H1 (cell line): ENCODE measurements at regions not wholly inside any gene's neighbourhood (a gene's known extent, or its start where the extent isn't known, plus 50 kb on each side); places are given as distances from the start of the nearest gene placed in this dataset.

Experiments
- CTCF ChIA-PET: fragments of 300-600 bp; sonication (Branson Sonifier 250); formaldehyde crosslinking; loops from one replicate; lab custom pipeline; 2021; ENCODE audit not compliant: partially characterized antibody; lab: Charles Lee
- POLR2A ChIA-PET: fragments of 300-600 bp; sonication (Branson Sonifier 250); formaldehyde crosslinking; loops from one replicate; lab custom pipeline; 2021; ENCODE audit warnings: inconsistent platforms; ENCODE audit not compliant: partially characterized antibody; lab: Charles Lee
- DNase-seq, 2 experiments: peaks; one replicate each; pipeline versions ENCODE4 v3.0.0 to v3.0.0-alpha.2; 2010 to 2022; ENCODE audit warnings: low spot score in 2 of 2, low read depth in 1 of 2, mixed read lengths in 1 of 2
- FAIRE-seq: peaks from 2 replicates; lab custom pipeline; 2011; peaks lifted over from hg19 to GRCh38; lab: Jason Lieb, UNC
- H2AFZ ChIP-seq: 2 replicates; pipeline ENCODE4 v1.8.1; 2012; ENCODE audit warnings: low read length, inconsistent platforms
- H2AK5ac ChIP-seq: 2 replicates; pipeline ENCODE4 v1.6.1; 2013; ENCODE audit warnings: low read depth, low read length
- H2BK120ac ChIP-seq: replicated peaks from 2 replicates; pipeline ENCODE3; 2013; ENCODE audit warnings: low read depth, low read length, inconsistent platforms
- H2BK12ac ChIP-seq: 2 replicates; pipeline ENCODE4 v1.6.1; 2013; ENCODE audit warnings: low read depth, low read length
- H2BK15ac ChIP-seq: 2 replicates; pipeline ENCODE4 v1.6.1; 2013; ENCODE audit warnings: low read length
- H2BK20ac ChIP-seq: 2 replicates; pipeline ENCODE4 v1.6.1; 2013; ENCODE audit warnings: low read length
- H2BK5ac ChIP-seq: 2 replicates; pipeline ENCODE4 v1.6.1; 2013; ENCODE audit warnings: low read depth, low read length
- H3K14ac ChIP-seq: 2 replicates; pipeline ENCODE4 v1.6.1; 2013; ENCODE audit warnings: inconsistent platforms; ENCODE audit not compliant: insufficient read length
- H3K18ac ChIP-seq: 2 replicates; pipeline ENCODE4 v1.6.1; 2013; ENCODE audit warnings: low read length; ENCODE audit errors: extremely low read depth
- H3K23ac ChIP-seq: 2 replicates; pipeline ENCODE4 v1.6.1; 2013; ENCODE audit warnings: inconsistent platforms; ENCODE audit not compliant: insufficient read length
- H3K23me2 ChIP-seq: 2 replicates; pipeline ENCODE4 v1.6.1; 2013; ENCODE audit warnings: low read depth, low read length
- H3K27ac ChIP-seq: 2 replicates; pipeline ENCODE4 v1.6.1; 2011; ENCODE audit warnings: low read depth, low read length, inconsistent platforms
- H3K27me3 ChIP-seq, 4 experiments: replicated peaks in 1 of 4; 1 replicate in 1 of 4; 2 replicates in 3 of 4; pipeline versions ENCODE4 v1.6.1 to v1.8.1; 2011 to 2013; ENCODE audit warnings: low read length in 3 of 4, mild to moderate bottlenecking in 3 of 4, inconsistent platforms in 2 of 4, mixed read lengths in 2 of 4, moderate library complexity in 1 of 4; ENCODE audit not compliant: control insufficient read depth in 3 of 4, insufficient read depth in 3 of 4; ENCODE audit errors: extremely low read depth in 1 of 4
- H3K36me3 ChIP-seq, 4 experiments: 2 replicates each; pipeline versions ENCODE4 v1.6.1 to v1.8.1; 2011 to 2013; ENCODE audit warnings: mild to moderate bottlenecking in 4 of 4, low read length in 3 of 4, moderate library complexity in 2 of 4, control low read depth in 1 of 4, inconsistent platforms in 1 of 4; ENCODE audit not compliant: insufficient read depth in 4 of 4, control insufficient read depth in 2 of 4
- H3K4ac ChIP-seq: replicated peaks from 2 replicates; pipeline ENCODE3; 2013; ENCODE audit warnings: low read length, low read depth, mixed read lengths, inconsistent platforms; ENCODE audit not compliant: insufficient read length
- H3K4me1 ChIP-seq, 4 experiments: replicated peaks in 1 of 4; 1 replicate in 1 of 4; 2 replicates in 3 of 4; pipeline versions ENCODE4 v1.6.1 to v1.8.1; 2011 to 2013; ENCODE audit warnings: low read length in 3 of 4, inconsistent platforms in 2 of 4, mixed read lengths in 1 of 4; ENCODE audit not compliant: insufficient read depth in 4 of 4, control insufficient read depth in 3 of 4
- H3K4me2 ChIP-seq, 2 experiments: 2 replicates each; pipeline versions ENCODE4 v1.6.1 to v1.8.1; 2011 to 2013; ENCODE audit warnings: low read depth in 2 of 2, low read length in 2 of 2, control low read depth in 1 of 2, inconsistent platforms in 1 of 2, mild to moderate bottlenecking in 1 of 2; ENCODE audit not compliant: insufficient read depth in 1 of 2
- H3K4me3 ChIP-seq, 4 experiments: fragments of 200-600, 300-600 bp in 1 of 4; sonication (generic), shearing (Covaris generic), sonication (Bioruptor Twin) in 1 of 4; 2 replicates each; pipeline versions ENCODE4 v1.5.1 to v1.8.1; 2011 to 2016; ENCODE audit warnings: low read length in 4 of 4, low read depth in 3 of 4, control low read depth in 2 of 4, inconsistent platforms in 2 of 4, mild to moderate bottlenecking in 2 of 4, mixed read lengths in 1 of 4, moderate library complexity in 1 of 4; ENCODE audit not compliant: insufficient read depth in 2 of 4; ENCODE audit errors: extremely low read depth in 1 of 4
- H3K56ac ChIP-seq: replicated peaks from 2 replicates; pipeline ENCODE3; 2013; ENCODE audit warnings: low read depth, mild to moderate bottlenecking, mixed read lengths, low read length, inconsistent platforms; ENCODE audit not compliant: insufficient read length
- H3K79me1 ChIP-seq: 2 replicates; pipeline ENCODE4 v1.6.1; 2013; ENCODE audit warnings: low read depth, low read length, control low read depth
- H3K79me2 ChIP-seq, 2 experiments: 2 replicates each; pipeline versions ENCODE4 v1.6.1 to v1.8.1; 2012 to 2013; ENCODE audit warnings: low read length in 2 of 2, mild to moderate bottlenecking in 2 of 2, inconsistent platforms in 1 of 2; ENCODE audit not compliant: insufficient read depth in 2 of 2, control insufficient read depth in 1 of 2
- H3K9ac ChIP-seq, 4 experiments: replicated peaks in 1 of 4; 1 replicate in 1 of 4; 2 replicates in 3 of 4; pipeline versions ENCODE4 v1.6.1 to v1.8.1; 2011 to 2013; ENCODE audit warnings: low read depth in 3 of 4, low read length in 3 of 4, control low read depth in 2 of 4, mild to moderate bottlenecking in 2 of 4, moderate library complexity in 2 of 4, inconsistent platforms in 1 of 4; ENCODE audit errors: extremely low read depth in 1 of 4
- H3K9me3 ChIP-seq, 2 experiments: 2 replicates each; pipeline versions ENCODE4 v1.6.1 to v1.8.1; 2012 to 2013; ENCODE audit warnings: mild to moderate bottlenecking in 2 of 2, moderate library complexity in 2 of 2, control low read depth in 1 of 2, inconsistent platforms in 1 of 2, low read depth in 1 of 2, low read length in 1 of 2, mixed read lengths in 1 of 2; ENCODE audit not compliant: insufficient read depth in 2 of 2
- H4K20me1 ChIP-seq, 2 experiments: replicated peaks in 1 of 2; 2 replicates each; pipeline versions ENCODE3 to v1.8.1; 2011 to 2013; ENCODE audit warnings: inconsistent platforms in 2 of 2, low read length in 2 of 2, mild to moderate bottlenecking in 1 of 2; ENCODE audit not compliant: insufficient read depth in 2 of 2, control insufficient read depth in 1 of 2
- H4K5ac ChIP-seq: 2 replicates; pipeline ENCODE4 v1.6.1; 2013; ENCODE audit warnings: low read length, low read depth, mixed read lengths, inconsistent platforms; ENCODE audit not compliant: insufficient read length
- H4K8ac ChIP-seq: 2 replicates; pipeline ENCODE4 v1.8.0; 2013; ENCODE audit warnings: mild to moderate bottlenecking, moderate library complexity, low read length, inconsistent platforms; ENCODE audit not compliant: insufficient read depth; ENCODE audit errors: extremely low read depth
- H4K91ac ChIP-seq: replicated peaks from 2 replicates; pipeline ENCODE3; 2013; ENCODE audit warnings: low read length, mixed read lengths, inconsistent platforms; ENCODE audit not compliant: insufficient read length
- CREB1 ChIP-seq: IDR thresholded peaks from 2 replicates; pipeline ENCODE4 v1.6.1; 2012; ENCODE audit warnings: inconsistent platforms
- CTBP2 ChIP-seq: IDR thresholded peaks from 2 replicates; pipeline ENCODE4 v1.7.0; 2011; ENCODE audit warnings: borderline replicate concordance, mild to moderate bottlenecking, moderate library complexity, mixed read lengths, low read length; ENCODE audit not compliant: insufficient read depth, insufficient read length
- FOSL1 ChIP-seq: IDR thresholded peaks from 2 replicates; pipeline ENCODE4 v1.6.1; 2011; ENCODE audit warnings: mild to moderate bottlenecking, low read depth, low read length, moderate library complexity; ENCODE audit not compliant: insufficient read depth
- HDAC2 ChIP-seq, 2 experiments: fragments of 300-600 bp in 1 of 2; sonication (generic) in 1 of 2; IDR thresholded peaks; 2 replicates each; pipeline ENCODE4 v1.6.1; 2011 to 2012; ENCODE audit warnings: low read depth in 2 of 2, low read length in 2 of 2, mild to moderate bottlenecking in 2 of 2, moderate library complexity in 2 of 2, borderline replicate concordance in 1 of 2, inconsistent platforms in 1 of 2
- JUN ChIP-seq: IDR thresholded peaks from 2 replicates; pipeline ENCODE4 v1.6.1; 2011; ENCODE audit warnings: low read depth, mild to moderate bottlenecking, improper control_type of control experiment, low read length
- JUND ChIP-seq: IDR thresholded peaks from 2 replicates; pipeline ENCODE4 v1.6.1; 2011; ENCODE audit warnings: mild to moderate bottlenecking, improper control_type of control experiment, low read length
- NANOG ChIP-seq: IDR thresholded peaks from 2 replicates; pipeline ENCODE4 v1.6.1; 2011; ENCODE audit warnings: low read length, low read depth, mild to moderate bottlenecking, inconsistent platforms; ENCODE audit not compliant: insufficient read depth, poor library complexity, severe bottlenecking
- RFX5 ChIP-seq: IDR thresholded peaks from 2 replicates; pipeline ENCODE4 v1.6.1; 2011; ENCODE audit warnings: low read depth, low read length, improper control_type of control experiment, borderline replicate concordance
- WGBS, 2 experiments: shearing (Covaris generic) in 1 of 2; methylation state at CpG; one replicate each; pipeline versions ENCODE4 v1.1.6 to v1.1.7; 2013 to 2015; ENCODE audit warnings: low lambda C conversion rate in 2 of 2, mixed read lengths in 2 of 2, inconsistent platforms in 1 of 2, low coverage in 1 of 2, missing lambda C conversion rate in 1 of 2; ENCODE audit not compliant: insufficient replicate concordance in 2 of 2, insufficient coverage in 1 of 2, insufficient read length in 1 of 2; ENCODE audit errors: extremely low coverage in 1 of 2, missing lambda C conversion rate in 1 of 2; 5-methylcytosine and 5-hydroxymethylcytosine counted together

- ChIA-PET POLR2A (no interaction called here), CTCF (interaction anchor here (0.6 to 1.1 kb wide), 2 partner anchors 22 to 26 kb away, joined by 3 to 4 read pairs; no protein-coding TSS in a partner anchor)
- Histone ChIP-seq H2BK120ac (no peak overlapping the region), H2AK5ac (no peak overlapping the region), H3K4me1 (peaks cover 0 to 3% (median 0%) of the 10 kb centered on the region in 4 experiments; a peak in 1 of 7 replicates), H3K4ac (no peak overlapping the region), H3K27ac (no peak overlapping the region), H2AFZ (no peak overlapping the region), H4K20me1 (no peaks in the 10 kb centered on the region), H3K23ac (no peak overlapping the region), H2BK15ac (no peak overlapping the region; the same call in 1 of the 2 replicates), H4K8ac (no peak overlapping the region), H3K18ac (no peak overlapping the region), H3K79me1 (no peaks in the 10 kb centered on the region), H4K5ac (no peak overlapping the region), H3K79me2 (no peaks in the 10 kb centered on the region), H3K56ac (no peak overlapping the region), H3K4me2 (no peak overlapping the region), H3K4me3 (no peak overlapping the region), H3K9me3 (no peaks in the 10 kb centered on the region), H3K14ac (no peak overlapping the region), H2BK5ac (no peak overlapping the region)
- no peak for DNase-seq
- no peak for TF ChIP-seq NANOG
- no peak for TF ChIP-seq HDAC2 (IDR thresholded peaks at IDR 0.05; ENCODE audit: borderline replicate concordance in 1 of 2, low read depth in 2 of 2, low read length in 2 of 2)
- TF ChIP-seq JUN = no peak
- TF ChIP-seq CTBP2 = no peak
- no peak for TF ChIP-seq CREB1
- TF ChIP-seq RFX5 = no peak
- TF ChIP-seq JUND = no peak
- no peak for TF ChIP-seq FOSL1
- TF ChIP-seq, all 59 proteins: peak for 0
- WGBS, 2 experiments = 89% methylated on average over 7 of the region's 7 CpGs; no CpG with 5 or more reads in 1 of the 2 experiments
- Histone ChIP-seq H3K9ac (no peak overlapping the region), H4K91ac (no peak overlapping the region), H2BK20ac (no peak overlapping the region), H3K23me2 (no peaks in the 10 kb centered on the region), H3K27me3 (no peaks in the 10 kb centered on the region; a peak in 1 of 7 replicates), H2BK12ac (no peak overlapping the region), H3K36me3 (no peaks in the 10 kb centered on the region)
- FAIRE-seq = no peak
Observed at GRCh38 chr12:113555226-113555625, 83.6 kb upstream of the LHX5 start.
